ENCODE measurements at regions not wholly inside any gene's neighbourhood (a gene's known extent, or its start where the extent isn't known, plus 50 kb on each side); places are given as distances from the start of the nearest gene placed in this dataset.

DNA sequence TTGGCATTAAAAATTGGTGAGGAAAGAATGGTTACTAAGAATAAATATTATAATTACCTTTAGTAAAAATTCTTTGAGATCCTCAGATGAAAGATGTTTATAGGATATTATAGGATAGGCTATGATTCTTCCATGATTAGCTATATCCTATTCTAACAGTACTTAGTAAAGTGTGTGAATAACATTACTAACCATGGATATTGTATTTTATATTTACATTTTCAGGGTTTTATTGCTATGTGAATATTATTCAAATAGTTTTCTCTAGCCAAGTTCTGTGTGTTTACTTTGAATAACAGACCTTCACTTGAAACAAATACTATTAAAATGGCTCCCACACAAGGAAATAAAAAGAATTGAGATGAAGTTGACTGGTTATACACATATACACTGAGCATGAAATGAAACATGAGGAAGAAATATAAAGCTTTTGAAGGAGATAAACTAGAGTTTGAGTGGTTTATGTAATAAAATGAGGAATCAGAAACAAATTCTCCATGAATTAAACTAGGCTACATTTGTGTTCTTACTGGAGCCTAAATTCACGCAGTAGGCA is 479.4 kb upstream of the PKN2 start:
- Mint-ChIP-seq H3K9me3 (peaks cover 19% of the 10 kb centered on the region; the same call in 1 of the 2 replicates), H3K27ac (no peak overlapping the region), H3K36me3 (ENCODE audit: low read depth) (no peaks in the 10 kb centered on the region), H3K4me1 (ENCODE audit: low read depth) (no peaks in the 10 kb centered on the region), H3K27me3 (ENCODE audit: insufficient read depth) (no peaks in the 10 kb centered on the region), H3K4me3 (no peak overlapping the region)
- DNase-seq = no peak
- TF ChIP-seq, protein P1, sequence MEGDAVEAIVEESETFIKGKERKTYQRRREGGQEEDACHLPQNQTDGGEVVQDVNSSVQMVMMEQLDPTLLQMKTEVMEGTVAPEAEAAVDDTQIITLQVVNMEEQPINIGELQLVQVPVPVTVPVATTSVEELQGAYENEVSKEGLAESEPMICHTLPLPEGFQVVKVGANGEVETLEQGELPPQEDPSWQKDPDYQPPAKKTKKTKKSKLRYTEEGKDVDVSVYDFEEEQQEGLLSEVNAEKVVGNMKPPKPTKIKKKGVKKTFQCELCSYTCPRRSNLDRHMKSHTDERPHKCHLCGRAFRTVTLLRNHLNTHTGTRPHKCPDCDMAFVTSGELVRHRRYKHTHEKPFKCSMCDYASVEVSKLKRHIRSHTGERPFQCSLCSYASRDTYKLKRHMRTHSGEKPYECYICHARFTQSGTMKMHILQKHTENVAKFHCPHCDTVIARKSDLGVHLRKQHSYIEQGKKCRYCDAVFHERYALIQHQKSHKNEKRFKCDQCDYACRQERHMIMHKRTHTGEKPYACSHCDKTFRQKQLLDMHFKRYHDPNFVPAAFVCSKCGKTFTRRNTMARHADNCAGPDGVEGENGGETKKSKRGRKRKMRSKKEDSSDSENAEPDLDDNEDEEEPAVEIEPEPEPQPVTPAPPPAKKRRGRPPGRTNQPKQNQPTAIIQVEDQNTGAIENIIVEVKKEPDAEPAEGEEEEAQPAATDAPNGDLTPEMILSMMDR (IDR thresholded peaks at IDR 0.05) = no peak

DNA sequence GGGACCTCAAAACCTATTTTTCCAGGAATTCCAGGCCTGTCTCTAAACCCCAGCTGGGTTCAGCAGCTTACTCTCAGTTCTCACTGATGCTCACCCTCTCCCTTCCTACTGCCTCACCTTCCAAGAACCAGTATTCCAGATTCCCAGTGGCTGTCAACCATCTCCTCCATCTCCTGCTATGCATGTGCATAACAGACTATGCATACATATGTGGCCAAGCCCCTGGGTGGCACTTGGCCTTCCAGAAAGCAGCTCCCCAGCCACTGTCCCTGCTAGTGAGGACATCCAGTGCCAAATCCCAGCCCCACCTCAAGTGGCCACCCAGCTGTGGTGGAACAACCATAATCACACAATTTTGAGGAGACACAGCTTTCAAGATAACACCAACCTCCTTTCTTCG is 475.7 kb upstream of the PKN2 start:
- no peaks in the 10 kb centered on the region for H3K27me3 Mint-ChIP-seq (ENCODE audit: insufficient read depth)
- no peak for DNase-seq
- H3K4me1 Mint-ChIP-seq (ENCODE audit: low read depth) = no peaks in the 10 kb centered on the region
- peaks cover 16% of the 10 kb centered on the region for H3K9me3 Mint-ChIP-seq
- no peak overlapping the region for H3K4me3 Mint-ChIP-seq
- no peak overlapping the region for H3K27ac Mint-ChIP-seq
- TF ChIP-seq, protein P1 (IDR thresholded peaks at IDR 0.05) = no peak
- no peaks in the 10 kb centered on the region for H3K36me3 Mint-ChIP-seq (ENCODE audit: low read depth)

DNA sequence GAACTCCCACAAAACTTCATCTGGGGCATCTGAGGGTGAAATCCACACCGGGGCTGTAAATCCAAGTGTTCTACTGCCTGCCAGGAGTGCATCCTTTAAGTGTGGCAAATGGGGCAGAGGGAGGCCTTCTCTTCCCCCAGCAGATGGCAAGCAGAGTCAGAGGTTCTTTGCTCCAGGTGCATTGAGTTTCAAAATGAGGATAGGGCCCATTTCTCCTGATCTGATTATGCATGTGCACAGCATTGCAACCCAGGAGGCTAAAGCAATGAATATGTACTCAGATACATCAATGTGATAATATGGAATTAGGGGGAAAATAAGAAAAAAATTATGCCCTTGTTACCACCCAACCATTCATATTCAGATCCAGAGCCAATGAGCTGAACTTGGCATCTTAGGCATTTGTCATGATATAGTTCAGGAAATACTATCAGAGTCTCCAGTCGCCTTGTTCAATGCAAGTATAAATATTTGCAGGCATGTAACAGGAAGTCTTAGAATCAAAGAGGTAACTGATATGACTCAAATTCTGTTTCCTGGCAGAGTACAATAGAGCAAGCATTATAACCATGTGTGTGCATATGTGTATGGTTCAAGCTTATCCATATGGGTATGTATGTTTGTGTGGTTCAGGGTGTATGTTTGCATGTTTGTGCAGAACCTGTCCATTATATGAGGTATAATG is 473.8 kb upstream of the PKN2 start:
- Mint-ChIP-seq H3K27ac (no peak overlapping the region), H3K4me3 (no peak overlapping the region), H3K36me3 (ENCODE audit: low read depth) (no peaks in the 10 kb centered on the region), H3K4me1 (ENCODE audit: low read depth) (no peaks in the 10 kb centered on the region), H3K27me3 (ENCODE audit: insufficient read depth) (no peaks in the 10 kb centered on the region), H3K9me3 (peaks cover 18% of the 10 kb centered on the region)
- no peak for DNase-seq
- TF ChIP-seq, protein P1 (IDR thresholded peaks at IDR 0.05) = no peak

DNA sequence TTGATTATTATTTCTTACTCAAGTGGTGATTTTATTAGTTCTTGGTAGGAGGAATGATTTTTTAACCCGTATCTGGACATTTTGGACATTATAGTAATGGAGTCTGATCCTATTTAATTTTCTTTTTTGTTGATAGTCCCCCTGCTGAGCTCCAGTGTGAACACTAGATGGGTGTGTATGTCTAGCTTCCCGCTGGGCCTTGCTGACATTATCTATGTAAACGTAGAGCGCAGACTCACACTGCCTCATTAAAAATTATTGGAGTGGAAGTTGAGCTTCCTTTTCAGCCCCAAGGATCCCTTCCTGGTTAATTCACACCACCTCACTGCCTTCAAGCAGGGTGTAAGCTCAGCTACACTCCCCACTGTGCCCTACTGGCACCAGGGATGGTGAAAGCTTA is 467.6 kb upstream of the PKN2 start:
- H3K4me1 Mint-ChIP-seq (ENCODE audit: low read depth) = no peaks in the 10 kb centered on the region
- H3K9me3 Mint-ChIP-seq = peaks cover 8% of the 10 kb centered on the region
- no peak for DNase-seq
- H3K27me3 Mint-ChIP-seq (ENCODE audit: insufficient read depth) = no peaks in the 10 kb centered on the region
- no peaks in the 10 kb centered on the region for H3K36me3 Mint-ChIP-seq (ENCODE audit: low read depth)
- H3K4me3 Mint-ChIP-seq = no peak overlapping the region
- TF ChIP-seq, protein P1 (IDR thresholded peaks at IDR 0.05) = no peak
- H3K27ac Mint-ChIP-seq = no peak overlapping the region

DNA sequence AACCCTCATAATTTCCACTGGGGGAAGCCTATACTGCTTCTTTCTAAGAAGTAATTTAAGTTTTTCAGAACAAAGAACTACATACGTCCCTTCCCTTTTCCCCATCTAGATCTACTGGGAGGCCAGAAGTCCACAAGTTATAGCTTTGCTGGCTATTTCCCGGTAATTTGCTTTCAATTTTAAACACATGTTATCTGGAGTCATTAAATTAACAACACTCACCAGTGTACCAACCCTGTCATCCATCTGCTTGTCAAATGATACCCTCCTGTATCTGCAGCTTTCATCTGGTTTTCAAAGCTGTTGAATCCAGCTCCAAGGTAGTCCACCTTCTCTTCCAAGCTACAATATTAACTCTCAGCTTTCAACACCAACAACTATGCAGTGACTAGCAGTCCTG is 466.7 kb upstream of the PKN2 start:
- no peak overlapping the region for H3K4me3 Mint-ChIP-seq
- DNase-seq = no peak
- H3K27me3 Mint-ChIP-seq (ENCODE audit: insufficient read depth) = no peaks in the 10 kb centered on the region
- no peak overlapping the region for H3K27ac Mint-ChIP-seq
- peaks cover 8% of the 10 kb centered on the region for H3K9me3 Mint-ChIP-seq
- TF ChIP-seq, protein P1 (IDR thresholded peaks at IDR 0.05) = no peak
- no peaks in the 10 kb centered on the region for H3K36me3 Mint-ChIP-seq (ENCODE audit: low read depth)
- H3K4me1 Mint-ChIP-seq (ENCODE audit: low read depth) = no peaks in the 10 kb centered on the region
